Activated naive CD8-positive, alpha-beta T cell treated with anti-CD3 and anti-CD28 coated beads, Interleukin-2, amount 50 U/mL, for 24 hours (primary cell): ENCODE measurements at regions not wholly inside any gene's neighbourhood (a gene's known extent, or its start where the extent isn't known, plus 50 kb on each side); places are given as distances from the start of the nearest gene placed in this dataset.
"Not testable (repeated sequence)": the region's sequence is repeated elsewhere in the genome, so short reads cannot be mapped to it uniquely, and the experiment has no call there.

Source experiments
- ATAC-seq: fragments of 150-1000 bp; cut with Tn5 transposase; one replicate; pipeline ENCODE4 v1.10.0; 2021
- DNase-seq: peaks from one replicate; pipeline ENCODE4 v3.0.0; 2021
- H3K27ac Mint-ChIP-seq: one replicate; pipeline ENCODE4 v1.8.0; 2021; ENCODE audit warnings: mild to moderate bottlenecking, mixed read lengths
- H3K27me3 Mint-ChIP-seq: one replicate; pipeline ENCODE4 v1.8.0; 2021; ENCODE audit warnings: mixed read lengths
- H3K36me3 Mint-ChIP-seq: one replicate; pipeline ENCODE4 v1.8.0; 2021; ENCODE audit warnings: low read depth, mixed read lengths
- H3K4me1 Mint-ChIP-seq: one replicate; pipeline ENCODE4 v1.8.0; 2021; ENCODE audit warnings: mixed read lengths
- H3K4me3 Mint-ChIP-seq: one replicate; pipeline ENCODE4 v1.8.0; 2021; ENCODE audit warnings: mild to moderate bottlenecking, moderate library complexity, mixed read lengths
- H3K9me3 Mint-ChIP-seq: one replicate; pipeline ENCODE4 v1.8.0; 2021; ENCODE audit warnings: mixed read lengths

GRCh38 chr11:64428693-64429092 lies 69.7 kb downstream of the RPS6KA4 start:
- Mint-ChIP-seq H3K4me1 (no peaks in the 10 kb centered on the region), H3K9me3 (no peaks in the 10 kb centered on the region), H3K27ac (no peak overlapping the region), H3K36me3 (no peaks in the 10 kb centered on the region), H3K4me3 (no peak overlapping the region), H3K27me3 (peaks cover 2% of the 10 kb centered on the region)
- no peak for ATAC-seq
- no peak for DNase-seq

GRCh38 chr11:64429970-64430369 lies 71.0 kb downstream of the RPS6KA4 start:
- Mint-ChIP-seq H3K9me3 (no peaks in the 10 kb centered on the region), H3K36me3 (no peaks in the 10 kb centered on the region), H3K27me3 (peaks cover 2% of the 10 kb centered on the region), H3K4me1 (no peaks in the 10 kb centered on the region), H3K4me3 (no peak overlapping the region), H3K27ac (no peak overlapping the region)
- DNase-seq, result no peak
- no peak for ATAC-seq

GRCh38 chr11:64430645-64431044 lies 71.7 kb downstream of the RPS6KA4 start:
- H3K36me3 Mint-ChIP-seq, result no peaks in the 10 kb centered on the region
- no peak overlapping the region for H3K27ac Mint-ChIP-seq
- DNase-seq (no peak), ATAC-seq (no peak)
- peaks cover 2% of the 10 kb centered on the region for H3K27me3 Mint-ChIP-seq
- H3K4me3 Mint-ChIP-seq, result no peak overlapping the region
- no peaks in the 10 kb centered on the region for H3K9me3 Mint-ChIP-seq
- no peaks in the 10 kb centered on the region for H3K4me1 Mint-ChIP-seq

- Mint-ChIP-seq H3K27me3 (peaks cover 8% of the 10 kb centered on the region), H3K27ac (no peak overlapping the region), H3K36me3 (no peaks in the 10 kb centered on the region), H3K4me3 (no peak overlapping the region), H3K4me1 (no peaks in the 10 kb centered on the region), H3K9me3 (no peaks in the 10 kb centered on the region)
- DNase-seq, result no peak
- no peak for ATAC-seq
These were observed 77.0 kb downstream of the RPS6KA4 start for GRCh38 chr11:64436000-64436399.

- Mint-ChIP-seq H3K4me1 (no peaks in the 10 kb centered on the region), H3K9me3 (no peaks in the 10 kb centered on the region), H3K36me3 (no peaks in the 10 kb centered on the region), H3K27me3 (peaks cover 12% of the 10 kb centered on the region), H3K27ac (no peak overlapping the region), H3K4me3 (no peak overlapping the region)
- DNase-seq, result no peak
- ATAC-seq, result no peak
These were observed 78.5 kb downstream of the RPS6KA4 start for GRCh38 chr11:64437426-64437825.

GRCh38 chr11:64438986-64439771 lies 80.2 kb downstream of the RPS6KA4 start:
- no peaks in the 10 kb centered on the region for H3K9me3 Mint-ChIP-seq
- DNase-seq, result no peak
- no peaks in the 10 kb centered on the region for H3K36me3 Mint-ChIP-seq
- no peak for ATAC-seq
- no peak overlapping the region for H3K27ac Mint-ChIP-seq
- no peak overlapping the region for H3K4me3 Mint-ChIP-seq
- H3K27me3 Mint-ChIP-seq, result peaks cover 12% of the 10 kb centered on the region
- no peaks in the 10 kb centered on the region for H3K4me1 Mint-ChIP-seq

- H3K36me3 Mint-ChIP-seq, H3K4me1 Mint-ChIP-seq, H3K4me3 Mint-ChIP-seq, DNase-seq, H3K27ac Mint-ChIP-seq, ATAC-seq, H3K9me3 Mint-ChIP-seq: not testable (repeated sequence)
- peaks cover 12% of the 10 kb centered on the region for H3K27me3 Mint-ChIP-seq
These were observed 81.0 kb downstream of the RPS6KA4 start for GRCh38 chr11:64439772-64440491.

- Mint-ChIP-seq H3K27ac (no peak overlapping the region), H3K4me3 (no peak overlapping the region), H3K36me3 (no peaks in the 10 kb centered on the region), H3K9me3 (no peaks in the 10 kb centered on the region), H3K27me3 (peaks cover 12% of the 10 kb centered on the region), H3K4me1 (no peaks in the 10 kb centered on the region)
- DNase-seq (no peak), ATAC-seq (no peak)
These were observed 82.2 kb downstream of the RPS6KA4 start for GRCh38 chr11:64441127-64441526.

GRCh38 chr11:64443001-64443400 lies 84.0 kb downstream of the RPS6KA4 start:
- Mint-ChIP-seq H3K27ac (no peak overlapping the region), H3K9me3 (no peaks in the 10 kb centered on the region), H3K4me1 (peaks cover 2% of the 10 kb centered on the region), H3K4me3 (no peak overlapping the region), H3K36me3 (no peaks in the 10 kb centered on the region), H3K27me3 (peaks cover 12% of the 10 kb centered on the region)
- no peak for ATAC-seq
- no peak for DNase-seq

GRCh38 chr11:64444838-64445441 lies 86.0 kb downstream of the RPS6KA4 start:
- H3K27ac Mint-ChIP-seq, result no peak overlapping the region

GRCh38 chr11:64445651-64446050 lies 86.7 kb downstream of the RPS6KA4 start:
- H3K4me1 Mint-ChIP-seq, result peaks cover 15% of the 10 kb centered on the region
- H3K27ac Mint-ChIP-seq, result no peak overlapping the region
- H3K36me3 Mint-ChIP-seq, result no peaks in the 10 kb centered on the region
- no peak overlapping the region for H3K4me3 Mint-ChIP-seq
- no peaks in the 10 kb centered on the region for H3K9me3 Mint-ChIP-seq
- H3K27me3 Mint-ChIP-seq, result peaks cover 21% of the 10 kb centered on the region
- ATAC-seq, result no peak
- DNase-seq, result no peak

More at GRCh38 chr11:64444838-64445441, 86.0 kb downstream of the RPS6KA4 start:
- no peaks in the 10 kb centered on the region for H3K9me3 Mint-ChIP-seq
- H3K27me3 Mint-ChIP-seq, result peaks cover 20% of the 10 kb centered on the region
- H3K4me3 Mint-ChIP-seq, result no peak overlapping the region
- peaks cover 15% of the 10 kb centered on the region for H3K4me1 Mint-ChIP-seq
- DNase-seq (no peak), ATAC-seq (no peak)
- no peaks in the 10 kb centered on the region for H3K36me3 Mint-ChIP-seq

- H3K4me1 Mint-ChIP-seq, result peaks cover 15% of the 10 kb centered on the region
- H3K36me3 Mint-ChIP-seq, result no peaks in the 10 kb centered on the region
These were observed 89.1 kb downstream of the RPS6KA4 start for GRCh38 chr11:64447831-64448598.

GRCh38 chr11:64448599-64449380 lies 89.8 kb downstream of the RPS6KA4 start:
- Mint-ChIP-seq H3K27me3 (peaks cover 18% of the 10 kb centered on the region), H3K4me1 (peaks cover 15% of the 10 kb centered on the region), H3K4me3 (peak overlapping the region; percentile 68), H3K36me3 (no peaks in the 10 kb centered on the region), H3K27ac (no peak overlapping the region), H3K9me3 (no peaks in the 10 kb centered on the region)
- ATAC-seq (peak; percentile 75), DNase-seq (peak; percentile 83)

More at GRCh38 chr11:64447831-64448598, 89.1 kb downstream of the RPS6KA4 start:
- Mint-ChIP-seq H3K9me3 (no peaks in the 10 kb centered on the region), H3K4me3 (peak overlapping the region; percentile 68), H3K27ac (no peak overlapping the region), H3K27me3 (peaks cover 18% of the 10 kb centered on the region)
- DNase-seq (no peak), ATAC-seq (no peak)
